ENCODE measurements at regions not wholly inside any gene's neighbourhood (a gene's known extent, or its start where the extent isn't known, plus 50 kb on each side); places are given as distances from the start of the nearest gene placed in this dataset.

DNA sequence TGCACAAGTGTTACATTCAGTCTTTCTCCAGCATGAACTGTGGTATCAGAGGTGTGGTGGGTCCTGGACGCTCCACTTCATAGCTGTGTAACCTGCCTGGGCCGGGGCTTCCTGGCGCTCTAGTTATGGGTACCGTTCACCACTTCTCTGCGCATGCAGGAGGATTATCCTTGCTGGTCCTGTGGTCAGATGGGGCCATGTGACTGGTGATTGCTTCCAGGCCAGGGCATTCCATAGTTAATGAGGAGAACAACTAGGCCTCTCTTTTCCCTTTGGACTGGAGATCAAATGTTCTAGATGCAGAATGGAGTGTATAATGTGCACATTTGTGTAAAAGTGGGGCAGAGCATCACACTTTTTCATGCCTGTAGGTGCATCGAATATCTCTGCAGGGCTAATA is 444.0 kb downstream of the AACS start (continued):
- TF ChIP-seq ZNF114 (CRISPR knock-in tag; IDR thresholded peaks at IDR 0.05) = no peak
- no peak for TF ChIP-seq EZH2 (IDR thresholded peaks at IDR 0.05; ENCODE audit: low read depth, unreplicated experiment)
- no peak for TF ChIP-seq CREB1 (CRISPR knock-in tag; IDR thresholded peaks at IDR 0.05; ENCODE audit: low read depth)
- TF ChIP-seq, protein P1, sequence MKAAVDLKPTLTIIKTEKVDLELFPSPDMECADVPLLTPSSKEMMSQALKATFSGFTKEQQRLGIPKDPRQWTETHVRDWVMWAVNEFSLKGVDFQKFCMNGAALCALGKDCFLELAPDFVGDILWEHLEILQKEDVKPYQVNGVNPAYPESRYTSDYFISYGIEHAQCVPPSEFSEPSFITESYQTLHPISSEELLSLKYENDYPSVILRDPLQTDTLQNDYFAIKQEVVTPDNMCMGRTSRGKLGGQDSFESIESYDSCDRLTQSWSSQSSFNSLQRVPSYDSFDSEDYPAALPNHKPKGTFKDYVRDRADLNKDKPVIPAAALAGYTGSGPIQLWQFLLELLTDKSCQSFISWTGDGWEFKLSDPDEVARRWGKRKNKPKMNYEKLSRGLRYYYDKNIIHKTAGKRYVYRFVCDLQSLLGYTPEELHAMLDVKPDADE (IDR thresholded peaks at IDR 0.05) = no peak
- TF ChIP-seq, protein P2, sequence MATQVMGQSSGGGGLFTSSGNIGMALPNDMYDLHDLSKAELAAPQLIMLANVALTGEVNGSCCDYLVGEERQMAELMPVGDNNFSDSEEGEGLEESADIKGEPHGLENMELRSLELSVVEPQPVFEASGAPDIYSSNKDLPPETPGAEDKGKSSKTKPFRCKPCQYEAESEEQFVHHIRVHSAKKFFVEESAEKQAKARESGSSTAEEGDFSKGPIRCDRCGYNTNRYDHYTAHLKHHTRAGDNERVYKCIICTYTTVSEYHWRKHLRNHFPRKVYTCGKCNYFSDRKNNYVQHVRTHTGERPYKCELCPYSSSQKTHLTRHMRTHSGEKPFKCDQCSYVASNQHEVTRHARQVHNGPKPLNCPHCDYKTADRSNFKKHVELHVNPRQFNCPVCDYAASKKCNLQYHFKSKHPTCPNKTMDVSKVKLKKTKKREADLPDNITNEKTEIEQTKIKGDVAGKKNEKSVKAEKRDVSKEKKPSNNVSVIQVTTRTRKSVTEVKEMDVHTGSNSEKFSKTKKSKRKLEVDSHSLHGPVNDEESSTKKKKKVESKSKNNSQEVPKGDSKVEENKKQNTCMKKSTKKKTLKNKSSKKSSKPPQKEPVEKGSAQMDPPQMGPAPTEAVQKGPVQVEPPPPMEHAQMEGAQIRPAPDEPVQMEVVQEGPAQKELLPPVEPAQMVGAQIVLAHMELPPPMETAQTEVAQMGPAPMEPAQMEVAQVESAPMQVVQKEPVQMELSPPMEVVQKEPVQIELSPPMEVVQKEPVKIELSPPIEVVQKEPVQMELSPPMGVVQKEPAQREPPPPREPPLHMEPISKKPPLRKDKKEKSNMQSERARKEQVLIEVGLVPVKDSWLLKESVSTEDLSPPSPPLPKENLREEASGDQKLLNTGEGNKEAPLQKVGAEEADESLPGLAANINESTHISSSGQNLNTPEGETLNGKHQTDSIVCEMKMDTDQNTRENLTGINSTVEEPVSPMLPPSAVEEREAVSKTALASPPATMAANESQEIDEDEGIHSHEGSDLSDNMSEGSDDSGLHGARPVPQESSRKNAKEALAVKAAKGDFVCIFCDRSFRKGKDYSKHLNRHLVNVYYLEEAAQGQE (IDR thresholded peaks at IDR 0.05; ENCODE audit: unreplicated experiment) = no peak

DNA sequence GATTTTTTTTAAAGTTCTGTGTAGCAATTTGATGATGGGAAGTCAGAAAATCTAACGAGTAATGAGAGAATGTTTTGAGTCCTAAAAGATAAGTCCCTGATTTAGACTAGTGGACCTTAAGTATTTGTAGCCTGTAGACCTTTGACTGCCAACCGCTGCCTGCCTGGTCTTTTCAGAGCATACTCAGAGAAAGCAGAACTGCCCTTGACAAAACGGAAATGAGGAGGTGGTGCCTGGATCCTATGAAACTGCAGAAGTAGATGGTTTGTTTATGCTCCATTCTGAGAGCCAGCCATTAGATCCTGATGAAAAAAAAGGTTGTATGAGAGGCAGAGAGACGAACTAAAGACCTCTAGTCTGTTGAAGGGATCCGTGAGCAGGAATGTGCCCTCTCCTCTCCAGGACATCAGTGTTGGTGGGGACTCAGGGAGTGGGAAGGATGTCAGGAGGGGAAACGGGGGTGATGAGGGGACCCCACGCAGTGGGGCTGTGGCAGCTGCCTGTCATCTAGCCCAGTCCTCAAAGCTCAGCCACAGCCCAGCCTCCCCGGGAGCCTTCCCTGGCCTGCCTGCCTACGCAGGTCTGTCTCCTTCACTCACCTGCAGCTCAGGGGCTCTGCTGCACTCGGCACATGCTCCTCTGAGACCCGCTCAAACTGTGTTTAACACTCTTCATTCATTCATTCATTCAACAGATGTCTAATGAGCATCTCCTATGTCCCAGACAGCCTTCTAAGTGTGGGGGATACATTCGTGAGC is 447.5 kb downstream of the AACS start:
- H3K27me3 Mint-ChIP-seq (ENCODE audit: insufficient read depth, low read depth, poor library complexity) = no peaks in the 10 kb centered on the region
- H3F3A ChIP-seq (replicated peaks; ENCODE audit: low read depth) = no peaks in the 10 kb centered on the region
- H3K79me2 ChIP-seq (replicated peaks; ENCODE audit: insufficient read depth) = no peaks in the 10 kb centered on the region; the same call in 1 of the 2 replicates
- H3K4me1 Mint-ChIP-seq = peaks cover 3% of the 10 kb centered on the region; the same call in 1 of the 3 replicates
- TF ChIP-seq ZNF114 (CRISPR knock-in tag; IDR thresholded peaks at IDR 0.05) (no peak), EZH2phosphoT487 (IDR thresholded peaks at IDR 0.05; ENCODE audit: unreplicated experiment) (no peak), JUNB (IDR thresholded peaks at IDR 0.05; ENCODE audit: unreplicated experiment) (no peak), ZNF331 (CRISPR knock-in tag; IDR thresholded peaks at IDR 0.05; ENCODE audit: low read depth) (no peak)
- TF ChIP-seq, protein P1 (IDR thresholded peaks at IDR 0.05) = no peak
- TF ChIP-seq, protein P3, sequence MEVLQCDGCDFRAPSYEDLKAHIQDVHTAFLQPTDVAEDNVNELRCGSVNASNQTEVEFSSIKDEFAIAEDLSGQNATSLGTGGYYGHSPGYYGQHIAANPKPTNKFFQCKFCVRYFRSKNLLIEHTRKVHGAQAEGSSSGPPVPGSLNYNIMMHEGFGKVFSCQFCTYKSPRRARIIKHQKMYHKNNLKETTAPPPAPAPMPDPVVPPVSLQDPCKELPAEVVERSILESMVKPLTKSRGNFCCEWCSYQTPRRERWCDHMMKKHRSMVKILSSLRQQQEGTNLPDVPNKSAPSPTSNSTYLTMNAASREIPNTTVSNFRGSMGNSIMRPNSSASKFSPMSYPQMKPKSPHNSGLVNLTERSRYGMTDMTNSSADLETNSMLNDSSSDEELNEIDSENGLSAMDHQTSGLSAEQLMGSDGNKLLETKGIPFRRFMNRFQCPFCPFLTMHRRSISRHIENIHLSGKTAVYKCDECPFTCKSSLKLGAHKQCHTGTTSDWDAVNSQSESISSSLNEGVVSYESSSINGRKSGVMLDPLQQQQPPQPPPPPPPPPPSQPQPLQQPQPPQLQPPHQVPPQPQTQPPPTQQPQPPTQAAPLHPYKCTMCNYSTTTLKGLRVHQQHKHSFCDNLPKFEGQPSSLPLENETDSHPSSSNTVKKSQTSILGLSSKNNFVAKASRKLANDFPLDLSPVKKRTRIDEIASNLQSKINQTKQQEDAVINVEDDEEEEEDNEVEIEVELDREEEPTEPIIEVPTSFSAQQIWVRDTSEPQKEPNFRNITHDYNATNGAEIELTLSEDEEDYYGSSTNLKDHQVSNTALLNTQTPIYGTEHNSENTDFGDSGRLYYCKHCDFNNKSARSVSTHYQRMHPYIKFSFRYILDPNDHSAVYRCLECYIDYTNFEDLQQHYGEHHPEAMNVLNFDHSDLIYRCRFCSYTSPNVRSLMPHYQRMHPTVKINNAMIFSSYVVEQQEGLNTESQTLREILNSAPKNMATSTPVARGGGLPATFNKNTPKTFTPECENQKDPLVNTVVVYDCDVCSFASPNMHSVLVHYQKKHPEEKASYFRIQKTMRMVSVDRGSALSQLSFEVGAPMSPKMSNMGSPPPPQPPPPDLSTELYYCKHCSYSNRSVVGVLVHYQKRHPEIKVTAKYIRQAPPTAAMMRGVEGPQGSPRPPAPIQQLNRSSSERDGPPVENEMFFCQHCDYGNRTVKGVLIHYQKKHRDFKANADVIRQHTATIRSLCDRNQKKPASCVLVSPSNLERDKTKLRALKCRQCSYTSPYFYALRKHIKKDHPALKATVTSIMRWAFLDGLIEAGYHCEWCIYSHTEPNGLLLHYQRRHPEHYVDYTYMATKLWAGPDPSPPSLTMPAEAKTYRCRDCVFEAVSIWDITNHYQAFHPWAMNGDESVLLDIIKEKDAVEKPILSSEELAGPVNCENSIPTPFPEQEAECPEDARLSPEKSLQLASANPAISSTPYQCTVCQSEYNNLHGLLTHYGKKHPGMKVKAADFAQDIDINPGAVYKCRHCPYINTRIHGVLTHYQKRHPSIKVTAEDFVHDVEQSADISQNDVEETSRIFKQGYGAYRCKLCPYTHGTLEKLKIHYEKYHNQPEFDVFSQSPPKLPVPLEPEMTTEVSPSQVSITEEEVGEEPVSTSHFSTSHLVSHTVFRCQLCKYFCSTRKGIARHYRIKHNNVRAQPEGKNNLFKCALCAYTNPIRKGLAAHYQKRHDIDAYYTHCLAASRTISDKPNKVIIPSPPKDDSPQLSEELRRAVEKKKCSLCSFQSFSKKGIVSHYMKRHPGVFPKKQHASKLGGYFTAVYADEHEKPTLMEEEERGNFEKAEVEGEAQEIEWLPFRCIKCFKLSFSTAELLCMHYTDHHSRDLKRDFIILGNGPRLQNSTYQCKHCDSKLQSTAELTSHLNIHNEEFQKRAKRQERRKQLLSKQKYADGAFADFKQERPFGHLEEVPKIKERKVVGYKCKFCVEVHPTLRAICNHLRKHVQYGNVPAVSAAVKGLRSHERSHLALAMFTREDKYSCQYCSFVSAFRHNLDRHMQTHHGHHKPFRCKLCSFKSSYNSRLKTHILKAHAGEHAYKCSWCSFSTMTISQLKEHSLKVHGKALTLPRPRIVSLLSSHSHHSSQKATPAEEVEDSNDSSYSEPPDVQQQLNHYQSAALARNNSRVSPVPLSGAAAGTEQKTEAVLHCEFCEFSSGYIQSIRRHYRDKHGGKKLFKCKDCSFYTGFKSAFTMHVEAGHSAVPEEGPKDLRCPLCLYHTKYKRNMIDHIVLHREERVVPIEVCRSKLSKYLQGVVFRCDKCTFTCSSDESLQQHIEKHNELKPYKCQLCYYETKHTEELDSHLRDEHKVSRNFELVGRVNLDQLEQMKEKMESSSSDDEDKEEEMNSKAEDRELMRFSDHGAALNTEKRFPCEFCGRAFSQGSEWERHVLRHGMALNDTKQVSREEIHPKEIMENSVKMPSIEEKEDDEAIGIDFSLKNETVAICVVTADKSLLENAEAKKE (CRISPR knock-in tag; IDR thresholded peaks at IDR 0.05) = no peak
- TF ChIP-seq, protein P4, sequence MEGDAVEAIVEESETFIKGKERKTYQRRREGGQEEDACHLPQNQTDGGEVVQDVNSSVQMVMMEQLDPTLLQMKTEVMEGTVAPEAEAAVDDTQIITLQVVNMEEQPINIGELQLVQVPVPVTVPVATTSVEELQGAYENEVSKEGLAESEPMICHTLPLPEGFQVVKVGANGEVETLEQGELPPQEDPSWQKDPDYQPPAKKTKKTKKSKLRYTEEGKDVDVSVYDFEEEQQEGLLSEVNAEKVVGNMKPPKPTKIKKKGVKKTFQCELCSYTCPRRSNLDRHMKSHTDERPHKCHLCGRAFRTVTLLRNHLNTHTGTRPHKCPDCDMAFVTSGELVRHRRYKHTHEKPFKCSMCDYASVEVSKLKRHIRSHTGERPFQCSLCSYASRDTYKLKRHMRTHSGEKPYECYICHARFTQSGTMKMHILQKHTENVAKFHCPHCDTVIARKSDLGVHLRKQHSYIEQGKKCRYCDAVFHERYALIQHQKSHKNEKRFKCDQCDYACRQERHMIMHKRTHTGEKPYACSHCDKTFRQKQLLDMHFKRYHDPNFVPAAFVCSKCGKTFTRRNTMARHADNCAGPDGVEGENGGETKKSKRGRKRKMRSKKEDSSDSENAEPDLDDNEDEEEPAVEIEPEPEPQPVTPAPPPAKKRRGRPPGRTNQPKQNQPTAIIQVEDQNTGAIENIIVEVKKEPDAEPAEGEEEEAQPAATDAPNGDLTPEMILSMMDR (conservative IDR thresholded peaks at IDR 0.05; ENCODE audit: low read depth in 2 of 2) = no peak
- H3K27ac ChIP-seq (ENCODE audit: low read depth) = no peak overlapping the region
- H2AFZ ChIP-seq = no peak overlapping the region
- DNase-seq (ENCODE audit: low spot score) = no peak
- no peak overlapping the region for H3K27ac Mint-ChIP-seq
- H3K9me3 Mint-ChIP-seq = no peaks in the 10 kb centered on the region
- H4K20me1 ChIP-seq (replicated peaks; ENCODE audit: insufficient read depth) = peaks cover 7% of the 10 kb centered on the region
- no peak overlapping the region for H3K4me3 ChIP-seq
- no peak overlapping the region for H3K4me2 ChIP-seq
- no peaks in the 10 kb centered on the region for H3K36me3 Mint-ChIP-seq (ENCODE audit: low read depth)
- H3K9me2 ChIP-seq (ENCODE audit: insufficient read depth) = no peaks in the 10 kb centered on the region
- no peaks in the 10 kb centered on the region for H3K4me1 ChIP-seq (ENCODE audit: insufficient read depth)
- H3K36me3 ChIP-seq (ENCODE audit: insufficient read depth) = no peaks in the 10 kb centered on the region
- no peak overlapping the region for H3K4me3 Mint-ChIP-seq
- ATAC-seq = peak; percentile 29; the same call in 1 of the 3 replicates
- no peaks in the 10 kb centered on the region for H3K27me3 ChIP-seq (ENCODE audit: insufficient read depth)
